Endothelial cell of umbilical vein (primary cell): ENCODE measurements at regions not wholly inside any gene's neighbourhood (a gene's known extent, or its start where the extent isn't known, plus 50 kb on each side); places are given as distances from the start of the nearest gene placed in this dataset.

ENCODE experiments used
- BruUV-seq: library from RNA; stranded (reverse); fragments of 400-500 nt; replicated peaks from 2 replicates; lab custom pipeline; 2021; lab: Mats Ljungman, UMichigan
- CTCF ChIA-PET: fragments of 300-600, 350-600 bp; sonication (Branson Sonifier 250); formaldehyde crosslinking; loops from one replicate; lab custom pipeline; 2021; ENCODE audit warnings: antibody characterized with exemption, inconsistent platforms; lab: Charles Lee
- POLR2A ChIA-PET: fragments of 300-600, 350-600 bp; sonication (Branson Sonifier 250); formaldehyde crosslinking; loops from one replicate; lab custom pipeline; 2021; ENCODE audit warnings: antibody characterized with exemption, inconsistent platforms; lab: Charles Lee
- DNase-seq: peaks from one replicate; pipeline ENCODE4 v3.0.0-alpha.2; 2011; ENCODE audit warnings: low read depth, low spot score
- FAIRE-seq: peaks from 2 replicates; lab custom pipeline; 2011; peaks lifted over from hg19 to GRCh38; lab: Jason Lieb, UNC
- H2AFZ ChIP-seq: 2 replicates; pipeline ENCODE4 v1.6.0; 2012; ENCODE audit warnings: low read depth, low read length, control low read depth, inconsistent platforms
- H3K27ac ChIP-seq: 2 replicates; pipeline ENCODE4 v1.5.1; 2011; ENCODE audit warnings: low read depth, mild to moderate bottlenecking, control low read depth, low read length, moderate library complexity; ENCODE audit not compliant: insufficient read depth
- H3K27me3 ChIP-seq, 2 experiments: 2 replicates each; pipeline versions ENCODE4 v1.6.0 to v1.6.1; 2011; ENCODE audit warnings: low read length in 2 of 2, mixed read lengths in 1 of 2; ENCODE audit not compliant: control insufficient read depth in 2 of 2, insufficient read depth in 2 of 2
- H3K36me3 ChIP-seq, 2 experiments: 2 replicates in 1 of 2; 3 replicates in 1 of 2; pipeline ENCODE4 v1.5.1; 2011; ENCODE audit warnings: low read length in 2 of 2, mild to moderate bottlenecking in 1 of 2, moderate library complexity in 1 of 2; ENCODE audit not compliant: control insufficient read depth in 2 of 2, insufficient read depth in 2 of 2; ENCODE audit errors: extremely low read depth in 1 of 2
- H3K4me1 ChIP-seq: 3 replicates; pipeline ENCODE4 v1.5.1; 2011; ENCODE audit warnings: mild to moderate bottlenecking, low read length; ENCODE audit not compliant: control insufficient read depth, insufficient read depth; ENCODE audit errors: extremely low read depth
- H3K4me2 ChIP-seq: 2 replicates; pipeline ENCODE4 v1.6.1; 2011; ENCODE audit warnings: low read length, control low read depth, mixed read lengths; ENCODE audit not compliant: insufficient read depth
- H3K4me3 ChIP-seq, 3 experiments: fragments of 200-600 bp in 1 of 3; sonication (generic), shearing (Covaris generic) in 1 of 3; replicated peaks in 1 of 3; 2 replicates each; pipeline ENCODE4 v1.5.1; 2011 to 2016; ENCODE audit warnings: control low read depth in 3 of 3, low read length in 3 of 3, mild to moderate bottlenecking in 2 of 3, inconsistent platforms in 1 of 3, low read depth in 1 of 3, moderate library complexity in 1 of 3; ENCODE audit not compliant: insufficient read depth in 1 of 3
- H3K79me2 ChIP-seq: 2 replicates; pipeline ENCODE4 v1.6.0; 2012; ENCODE audit warnings: low read length, inconsistent platforms; ENCODE audit not compliant: control insufficient read depth, insufficient read depth
- H3K9ac ChIP-seq: replicated peaks from 2 replicates; pipeline ENCODE3; 2011; ENCODE audit warnings: low read length, control low read depth; ENCODE audit not compliant: insufficient read depth; ENCODE audit errors: extremely low read depth
- H3K9me1 ChIP-seq: replicated peaks from 3 replicates; pipeline ENCODE4 v1.6.0; 2011; ENCODE audit warnings: mild to moderate bottlenecking, low read length; ENCODE audit not compliant: control insufficient read depth, insufficient read depth; ENCODE audit errors: extremely low read depth
- H3K9me3 ChIP-seq: replicated peaks from 2 replicates; pipeline ENCODE4 v1.5.1; 2012; ENCODE audit warnings: low read length, inconsistent platforms; ENCODE audit not compliant: control insufficient read depth, insufficient read depth
- H4K20me1 ChIP-seq: replicated peaks from 2 replicates; pipeline ENCODE3; 2011; ENCODE audit warnings: mild to moderate bottlenecking, low read length; ENCODE audit not compliant: control insufficient read depth, insufficient read depth; ENCODE audit errors: extremely low read depth
- CTCF ChIP-seq, 2 donors: IDR thresholded peaks; 1 replicate in 1 of 2; 2 replicates in 1 of 2; pipeline ENCODE4 v1.5.1; 2011; ENCODE audit warnings: low read length in 2 of 2, mild to moderate bottlenecking in 2 of 2, moderate library complexity in 2 of 2, control low read depth in 1 of 2, inconsistent platforms in 1 of 2, low read depth in 1 of 2; ENCODE audit not compliant: insufficient read depth in 1 of 2; ENCODE audit errors: extremely low read depth in 1 of 2
- EZH2 ChIP-seq: IDR thresholded peaks from 2 replicates; pipeline ENCODE4 v1.6.1; 2012; ENCODE audit warnings: borderline replicate concordance, low read depth, mild to moderate bottlenecking, moderate library complexity, low read length, inconsistent platforms; ENCODE audit not compliant: severe bottlenecking
- GATA2 ChIP-seq: IDR thresholded peaks from 2 replicates; pipeline ENCODE4 v1.7.0; 2011; ENCODE audit warnings: low read depth, mild to moderate bottlenecking, moderate library complexity, mixed read lengths, low read length; ENCODE audit not compliant: insufficient read length, insufficient read depth
- JUN ChIP-seq: IDR thresholded peaks from 2 replicates; pipeline ENCODE4 v1.6.1; 2011; ENCODE audit warnings: borderline replicate concordance, low read depth; ENCODE audit not compliant: insufficient read length, insufficient read depth
- MAX ChIP-seq: IDR thresholded peaks from 2 replicates; pipeline ENCODE4 v1.6.1; 2011; ENCODE audit not compliant: insufficient read depth, insufficient read length
- POLR2A ChIP-seq: IDR thresholded peaks from 2 replicates; pipeline ENCODE4 v1.6.1; 2012; ENCODE audit warnings: low read depth, mild to moderate bottlenecking, control low read depth, low read length
- dilution Hi-C: fragments of 300-500 bp; cut with MboI; formaldehyde crosslinking; loops from one replicate; pipeline ENCODE4 v1.15.0; 2019; ENCODE audit warnings: low sequenced_read_pairs; ENCODE audit not compliant: extremely low pct_ligation_motif_present
- intact Hi-C: fragments of 100-400 bp; cut with micrococcal nuclease; formaldehyde crosslinking; loops from one replicate; pipeline ENCODE4 v1.10.0; 2022

GRCh38 chr5:56354836-56355235, 121.7 kb upstream of the ANKRD55 start:
- POLR2A ChIA-PET: no interaction called here
- H3K4me2 ChIP-seq: no peak overlapping the region
- dilution Hi-C loops (no loop called here), intact Hi-C loops (no loop called here)
- H3K9ac ChIP-seq: no peak overlapping the region
- H3K9me1 ChIP-seq: no peaks in the 10 kb centered on the region
- DNase-seq: no peak
- H3K4me1 ChIP-seq: peaks cover 23% of the 10 kb centered on the region
- no peak overlapping the region for H3K4me3 ChIP-seq
- no peak overlapping the region for H3K27ac ChIP-seq
- H3K36me3 ChIP-seq: no peaks in the 10 kb centered on the region
- H2AFZ ChIP-seq: no peak overlapping the region
- H4K20me1 ChIP-seq: no peaks in the 10 kb centered on the region
- no peaks in the 10 kb centered on the region for H3K9me3 ChIP-seq
- FAIRE-seq: no peak
- BruUV-seq: no TSS peak
- TF ChIP-seq MAX (no peak), EZH2 (no peak), JUN (no peak), CTCF (IDR thresholded peaks at IDR 0.05; ENCODE audit: extremely low read depth in 1 of 2, insufficient read depth in 1 of 2, low read depth in 1 of 2, low read length in 2 of 2) (no peak), GATA2 (no peak), POLR2A (no peak)
- no peaks in the 10 kb centered on the region for H3K79me2 ChIP-seq
- CTCF ChIA-PET: no interaction called here
- no peaks in the 10 kb centered on the region for H3K27me3 ChIP-seq
